ENCODE measurements at regions not wholly inside any gene's neighbourhood (a gene's known extent, or its start where the extent isn't known, plus 50 kb on each side); places are given as distances from the start of the nearest gene placed in this dataset.

GRCh38 chr10:124299696-124300095, 119.0 kb downstream of the OAT start:
- Histone ChIP-seq H3F3A (ENCODE audit: low read depth) (no peaks in the 10 kb centered on the region), H3K9me3 (ENCODE audit: low read depth) (no peaks in the 10 kb centered on the region), H3K9ac (no peak overlapping the region), H3K27ac (no peak overlapping the region), H3K4me1 (no peaks in the 10 kb centered on the region), H2AFZ (replicated peaks) (no peak overlapping the region), H3K36me3 (no peaks in the 10 kb centered on the region), H4K20me1 (ENCODE audit: low read depth) (no peaks in the 10 kb centered on the region), H3K4me2 (no peak overlapping the region), H3K79me2 (ENCODE audit: low read depth) (no peaks in the 10 kb centered on the region), H3K4me3 (no peak overlapping the region), H3K27me3 (no peaks in the 10 kb centered on the region)
- H3K9me3 Mint-ChIP-seq = peaks cover 14% of the 10 kb centered on the region
- H3K36me3 Mint-ChIP-seq = peaks cover 3% of the 10 kb centered on the region
- no peak for DNase-seq (ENCODE audit: low spot score)
- H3K27me3 Mint-ChIP-seq (ENCODE audit: insufficient read depth, low read depth) = peaks cover 3% of the 10 kb centered on the region
- no peak overlapping the region for H3K4me3 Mint-ChIP-seq
- no peaks in the 10 kb centered on the region for H3K4me1 Mint-ChIP-seq
- no peak overlapping the region for H3K27ac Mint-ChIP-seq
- TF ChIP-seq EZH2 (IDR thresholded peaks at IDR 0.05) (no peak), EZH2phosphoT487 (IDR thresholded peaks at IDR 0.05) (no peak), CTCF (IDR thresholded peaks at IDR 0.05) (no peak)

- TF ChIP-seq EZH2phosphoT487 (IDR thresholded peaks at IDR 0.05) (no peak), EZH2 (IDR thresholded peaks at IDR 0.05) (no peak), CTCF (IDR thresholded peaks at IDR 0.05) (no peak)
- H3K9me3 ChIP-seq (ENCODE audit: low read depth) = no peaks in the 10 kb centered on the region
- H3K4me2 ChIP-seq = no peak overlapping the region
- no peak overlapping the region for H3K9ac ChIP-seq
- H3K36me3 ChIP-seq = no peaks in the 10 kb centered on the region
- H3K4me3 ChIP-seq = no peak overlapping the region
- H3F3A ChIP-seq (ENCODE audit: low read depth) = no peaks in the 10 kb centered on the region
- Mint-ChIP-seq H3K27me3 (ENCODE audit: insufficient read depth, low read depth) (peaks cover 5% of the 10 kb centered on the region), H3K9me3 (peaks cover 14% of the 10 kb centered on the region), H3K36me3 (peaks cover 3% of the 10 kb centered on the region), H3K27ac (no peak overlapping the region), H3K4me1 (no peaks in the 10 kb centered on the region), H3K4me3 (no peak overlapping the region)
- no peaks in the 10 kb centered on the region for H3K79me2 ChIP-seq (ENCODE audit: low read depth)
- no peak overlapping the region for H2AFZ ChIP-seq (replicated peaks)
- no peaks in the 10 kb centered on the region for H3K4me1 ChIP-seq
- no peak overlapping the region for H3K27ac ChIP-seq
- H3K27me3 ChIP-seq = no peaks in the 10 kb centered on the region
- no peaks in the 10 kb centered on the region for H4K20me1 ChIP-seq (ENCODE audit: low read depth)
- DNase-seq (ENCODE audit: low spot score) = no peak
These were observed 119.8 kb downstream of the OAT start for GRCh38 chr10:124298891-124299290.

- Histone ChIP-seq H3K27ac (no peak overlapping the region), H3K79me2 (ENCODE audit: low read depth) (no peaks in the 10 kb centered on the region), H3K9ac (no peak overlapping the region), H4K20me1 (ENCODE audit: low read depth) (no peaks in the 10 kb centered on the region), H3K4me1 (no peaks in the 10 kb centered on the region), H3K4me3 (no peak overlapping the region), H3K36me3 (no peaks in the 10 kb centered on the region), H3K9me3 (ENCODE audit: low read depth) (no peaks in the 10 kb centered on the region), H3F3A (ENCODE audit: low read depth) (no peaks in the 10 kb centered on the region), H3K4me2 (no peak overlapping the region), H3K27me3 (no peaks in the 10 kb centered on the region), H2AFZ (replicated peaks) (no peak overlapping the region)
- DNase-seq (ENCODE audit: low spot score) = no peak
- TF ChIP-seq CTCF (IDR thresholded peaks at IDR 0.05) = no peak
- no peak for TF ChIP-seq EZH2phosphoT487 (IDR thresholded peaks at IDR 0.05)
- Mint-ChIP-seq H3K4me3 (no peak overlapping the region), H3K4me1 (no peaks in the 10 kb centered on the region), H3K27me3 (ENCODE audit: insufficient read depth, low read depth) (peaks cover 5% of the 10 kb centered on the region), H3K27ac (no peak overlapping the region), H3K36me3 (peaks cover 3% of the 10 kb centered on the region), H3K9me3 (peaks cover 11% of the 10 kb centered on the region)
These were observed 121.6 kb downstream of the OAT start for GRCh38 chr10:124296813-124297788.
